Keratinocyte (primary cell): ENCODE measurements at regions not wholly inside any gene's neighbourhood (a gene's known extent, or its start where the extent isn't known, plus 50 kb on each side); places are given as distances from the start of the nearest gene placed in this dataset.
"Not testable (repeated sequence)": the region's sequence is repeated elsewhere in the genome, so short reads cannot be mapped to it uniquely, and the experiment has no call there.

Source experiments
- CTCF ChIP-seq, 3 experiments: IDR thresholded peaks in 1 of 3; conservative IDR thresholded peaks in 1 of 3; optimal IDR thresholded peaks in 1 of 3; 2 replicates in 2 of 3; 3 replicates in 1 of 3; pipeline versions ENCODE3 to v1.5.1; 2011; ENCODE audit warnings: low read length in 3 of 3, mild to moderate bottlenecking in 3 of 3, moderate library complexity in 2 of 3, control low read depth in 1 of 3, inconsistent platforms in 1 of 3; ENCODE audit not compliant: insufficient read depth in 2 of 3; ENCODE audit errors: extremely low read depth in 1 of 3
- EZH2 ChIP-seq: IDR thresholded peaks from one replicate; pipeline ENCODE4 v1.6.1; 2012; ENCODE audit warnings: inconsistent platforms, mild to moderate bottlenecking, low read length, moderate library complexity

DNA sequence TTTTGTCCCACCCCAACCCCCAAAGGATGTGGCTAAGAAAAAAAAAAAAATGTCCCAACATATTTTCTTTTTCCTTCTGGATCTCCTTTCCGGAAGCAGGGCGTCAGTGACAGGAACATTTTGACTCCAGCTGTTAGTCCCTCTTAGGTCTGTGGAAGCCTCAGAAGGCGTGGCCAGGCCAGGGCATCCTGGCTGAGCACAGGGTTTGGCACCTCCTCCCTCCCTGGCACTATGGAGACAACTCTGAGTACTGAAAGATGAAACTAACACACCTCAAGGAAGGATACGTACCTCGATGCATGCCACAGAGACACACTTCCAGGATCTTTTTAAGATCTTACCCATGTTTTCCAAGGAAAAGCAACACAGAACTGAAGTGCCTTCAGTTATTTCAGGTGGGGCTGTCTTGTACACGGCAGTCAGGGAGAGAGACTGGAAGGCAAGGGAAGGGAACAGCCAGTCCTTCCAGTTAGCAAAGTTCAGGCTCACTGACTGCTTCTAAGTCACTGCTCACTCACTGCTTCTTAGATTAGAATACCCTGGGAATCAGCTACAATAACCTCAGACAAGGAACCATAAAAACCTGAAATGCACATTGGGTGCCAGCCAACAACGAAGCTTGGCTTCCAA is 406.9 kb upstream of the NPAP1 start:
- TF ChIP-seq CTCF (optimal IDR thresholded peaks at IDR 0.05 in 1 of 3, IDR thresholded peaks at IDR 0.05 in 1 of 3, conservative IDR thresholded peaks at IDR 0.05 in 1 of 3; ENCODE audit: extremely low read depth in 1 of 3, insufficient read depth in 2 of 3, low read length in 3 of 3); EZH2: not testable (repeated sequence)
